HG03097 (cell line): ENCODE measurements at regions not wholly inside any gene's neighbourhood (a gene's known extent, or its start where the extent isn't known, plus 50 kb on each side); places are given as distances from the start of the nearest gene placed in this dataset.

Experiments used
- ATAC-seq: cut with Tn5 transposase; IDR thresholded peaks from one replicate; pipeline ENCODE4 v1.9.1; 2021; ENCODE audit not compliant: unreplicated experiment, low FRiP score

GRCh38 chr21:23475281-23476219, 2131.7 kb downstream of the MRPL39 start:
- no peak for ATAC-seq

DNA sequence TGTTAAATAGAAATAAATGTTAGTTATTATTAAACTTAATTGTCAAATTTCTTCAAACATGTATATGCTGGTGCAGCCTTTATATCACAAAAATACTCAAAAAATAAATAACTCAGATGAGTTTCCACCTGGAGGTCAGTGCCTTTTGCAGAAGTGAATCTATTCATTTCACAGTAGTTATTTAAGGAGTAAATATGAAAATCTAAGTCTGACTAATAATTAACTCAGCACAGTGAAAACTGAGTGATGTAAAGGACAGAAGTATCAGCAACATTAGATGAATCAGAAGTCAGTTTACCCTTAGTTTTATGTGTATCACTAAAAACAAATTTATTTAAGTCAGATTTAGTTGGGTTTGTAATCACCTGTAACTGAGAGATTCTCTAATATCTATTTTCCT, 2135.4 kb downstream of the MRPL39 start:
- ATAC-seq: peak; percentile 91

DNA sequence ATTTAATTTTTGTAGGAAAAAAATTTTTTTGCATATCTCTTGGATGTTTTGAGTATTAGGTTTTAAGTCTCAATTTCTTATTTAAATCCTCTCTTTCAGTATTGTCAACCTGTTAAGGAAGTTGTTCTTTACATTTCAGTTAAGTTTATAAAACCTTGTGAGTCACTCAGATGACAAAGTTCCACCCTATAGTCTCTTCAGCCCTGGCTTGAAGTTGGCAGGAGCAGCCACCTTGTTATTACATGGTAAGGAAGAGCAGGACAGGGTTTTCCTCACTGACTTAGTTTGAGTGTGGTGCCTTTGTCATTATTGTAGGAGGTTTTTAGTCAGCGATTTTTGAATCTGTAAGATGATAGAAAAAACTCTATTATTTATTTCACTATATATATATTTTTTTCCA, 2143.9 kb downstream of the MRPL39 start:
- ATAC-seq: no peak

GRCh38 chr21:23455676-23456075, 2151.6 kb downstream of the MRPL39 start:
- ATAC-seq: peak; percentile 79

GRCh38 chr21:23452384-23453083, 2154.7 kb downstream of the MRPL39 start:
- ATAC-seq: peak; percentile 63

DNA sequence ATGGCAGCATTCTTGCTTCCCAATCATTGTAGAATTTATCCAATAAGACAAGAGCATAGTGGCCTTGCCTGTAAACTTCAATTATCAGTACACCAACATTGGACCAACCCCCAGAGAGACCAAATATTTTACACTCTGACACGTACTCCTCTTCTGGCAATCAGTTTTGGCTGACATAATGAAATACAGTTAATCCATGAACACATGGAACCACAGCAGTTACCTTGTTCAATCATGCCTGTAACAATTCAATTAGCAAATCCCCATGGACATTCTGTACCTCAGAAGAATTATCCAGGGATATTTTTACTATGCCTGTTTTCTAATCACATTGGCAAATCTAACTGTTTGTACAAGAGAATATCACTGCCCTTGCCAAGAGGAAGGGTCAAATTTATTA, 2162.0 kb downstream of the MRPL39 start:
- ATAC-seq: no peak

DNA sequence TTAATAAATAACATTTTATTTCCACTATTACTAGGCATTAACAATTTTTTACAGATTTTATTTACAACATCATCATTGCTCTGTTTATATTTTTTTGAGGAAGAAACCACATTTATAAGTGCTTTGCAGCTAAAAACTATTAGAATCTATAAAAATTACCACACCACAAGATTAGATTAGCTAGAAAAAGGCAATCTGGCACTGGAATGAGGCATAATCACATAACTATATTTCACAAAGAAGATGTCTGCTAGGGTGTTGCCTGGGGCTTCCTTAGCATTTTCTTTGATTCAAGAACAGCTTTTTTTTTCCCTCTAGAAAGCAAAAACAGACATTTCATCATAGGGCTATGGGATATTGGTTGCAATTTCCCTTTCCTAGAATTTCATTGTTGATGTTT, 2169.2 kb downstream of the MRPL39 start:
- ATAC-seq: no peak

GRCh38 chr21:23402929-23403520, 2204.3 kb downstream of the MRPL39 start:
- no peak for ATAC-seq

DNA sequence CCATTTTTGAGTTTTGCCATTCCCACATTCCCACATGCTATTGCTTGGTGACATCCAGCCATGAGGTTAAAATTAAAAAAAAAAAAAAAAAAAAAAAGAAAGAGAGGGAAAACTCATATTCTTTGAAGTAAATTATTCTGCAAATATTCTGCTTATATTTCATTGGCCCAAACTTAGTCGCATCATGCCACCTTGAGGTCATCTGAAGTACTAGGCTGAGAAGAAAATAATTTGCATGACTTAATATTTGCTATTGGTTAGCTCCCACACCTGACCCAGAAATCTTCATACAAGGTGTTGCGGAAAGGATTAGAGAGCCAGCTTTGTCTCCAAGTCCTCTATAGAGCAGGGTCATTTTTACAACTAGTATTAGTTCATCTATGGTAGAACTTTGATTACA, 2206.0 kb downstream of the MRPL39 start:
- no peak for ATAC-seq

- no peak for ATAC-seq
Measured at GRCh38 chr21:23398726-23399125, 2208.6 kb downstream of the MRPL39 start.

DNA sequence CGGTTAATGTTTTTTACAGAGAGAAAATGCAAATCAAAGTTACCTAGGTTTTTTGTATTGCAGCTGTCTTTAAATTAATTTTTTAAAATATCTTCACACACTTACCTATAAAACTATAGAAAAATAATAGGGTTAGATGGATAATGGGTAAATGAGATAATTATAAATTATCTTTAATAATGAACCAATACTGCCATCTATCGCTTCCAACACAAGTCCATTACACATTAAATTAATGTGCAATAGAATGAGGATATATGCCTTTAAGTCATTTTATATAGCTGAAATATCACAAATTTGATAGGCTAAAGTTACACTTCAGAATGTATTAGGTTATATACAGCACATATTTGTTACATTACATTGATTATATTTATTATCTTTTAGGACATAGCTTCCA, 2212.8 kb downstream of the MRPL39 start:
- ATAC-seq: no peak

DNA sequence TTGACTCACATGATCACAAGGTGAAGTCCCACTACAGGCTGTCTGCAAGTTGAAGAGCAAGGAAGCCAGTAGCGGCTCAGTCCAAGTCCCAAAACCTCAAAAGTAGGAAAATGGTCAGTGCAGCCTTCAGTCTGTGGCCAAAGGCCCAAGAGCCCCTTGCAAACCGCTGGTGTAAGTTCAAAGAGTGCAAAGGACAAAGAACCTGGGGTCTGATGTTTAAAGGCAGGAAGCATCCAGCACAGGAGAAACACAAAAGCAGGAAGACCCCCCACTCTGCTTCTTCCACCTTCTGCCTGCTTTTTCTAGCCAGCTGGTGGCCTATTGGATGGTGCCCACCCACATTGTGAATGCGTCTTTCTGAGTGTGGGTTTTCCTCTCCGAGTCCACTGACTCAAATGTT, 2222.6 kb downstream of the MRPL39 start:
- ATAC-seq: no peak

DNA sequence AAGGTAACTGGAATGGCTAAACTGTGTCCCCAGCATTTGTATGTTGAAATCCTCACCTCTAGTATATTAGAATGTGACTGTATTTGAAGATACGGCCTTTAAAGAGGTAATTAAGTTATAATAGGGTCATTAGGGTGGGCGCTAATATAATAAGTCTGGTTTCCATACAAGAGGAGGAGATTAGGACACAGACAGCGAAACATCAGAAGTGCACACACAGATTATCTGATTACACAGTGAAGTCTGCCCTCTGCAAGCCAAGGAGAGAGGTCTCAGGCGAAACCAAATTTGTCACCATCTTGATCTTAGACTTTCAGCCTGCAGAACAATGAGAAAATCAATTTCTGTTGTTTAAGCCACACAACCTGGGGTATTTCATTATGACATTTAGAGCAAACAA, 2233.1 kb downstream of the MRPL39 start:
- ATAC-seq: no peak

GRCh38 chr21:23356905-23357304, 2250.4 kb downstream of the MRPL39 start:
- ATAC-seq: no peak

DNA sequence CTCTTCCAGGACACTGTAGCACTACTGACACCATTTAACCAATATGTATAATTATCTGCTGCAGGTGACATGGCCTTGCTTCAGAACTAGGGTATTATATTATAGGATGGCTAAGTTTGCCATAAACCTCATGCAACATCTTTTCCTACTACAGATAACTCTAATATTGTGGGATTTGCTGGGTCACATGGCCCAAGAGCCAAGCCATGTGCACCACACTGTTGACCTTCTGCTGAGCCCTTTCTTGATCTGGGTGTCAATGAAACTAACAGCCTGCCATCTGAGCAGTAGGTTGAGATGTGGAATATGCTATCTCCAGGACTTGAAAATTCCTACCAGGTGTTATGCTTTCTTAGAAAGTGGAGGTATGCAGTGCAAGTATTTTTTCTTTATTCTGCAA, 2291.1 kb downstream of the MRPL39 start:
- ATAC-seq: no peak

- no peak for ATAC-seq
Measured at GRCh38 chr21:23308741-23309140, 2298.5 kb downstream of the MRPL39 start.

DNA sequence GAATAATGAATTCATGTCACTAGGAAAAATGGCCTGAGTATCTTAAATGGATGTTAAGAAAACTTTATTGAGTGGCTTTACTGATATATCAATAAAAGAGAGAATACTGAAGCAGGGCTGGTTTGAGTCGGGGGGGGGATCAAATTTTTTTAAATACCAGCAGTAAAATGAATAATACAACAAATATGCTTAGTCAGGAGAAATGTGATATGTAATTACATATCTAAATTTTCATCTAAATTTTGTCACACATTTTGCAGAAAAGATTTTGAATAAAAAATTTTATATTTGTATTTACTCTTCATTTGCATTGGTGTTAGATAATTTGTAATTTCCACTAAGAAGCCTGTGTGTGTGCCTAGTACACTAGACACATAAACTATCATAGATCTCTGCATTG, 2300.2 kb downstream of the MRPL39 start:
- ATAC-seq: no peak

- ATAC-seq: no peak
Measured at GRCh38 chr21:23292292-23292691, 2294.1 kb downstream of the NCAM2 start.

DNA sequence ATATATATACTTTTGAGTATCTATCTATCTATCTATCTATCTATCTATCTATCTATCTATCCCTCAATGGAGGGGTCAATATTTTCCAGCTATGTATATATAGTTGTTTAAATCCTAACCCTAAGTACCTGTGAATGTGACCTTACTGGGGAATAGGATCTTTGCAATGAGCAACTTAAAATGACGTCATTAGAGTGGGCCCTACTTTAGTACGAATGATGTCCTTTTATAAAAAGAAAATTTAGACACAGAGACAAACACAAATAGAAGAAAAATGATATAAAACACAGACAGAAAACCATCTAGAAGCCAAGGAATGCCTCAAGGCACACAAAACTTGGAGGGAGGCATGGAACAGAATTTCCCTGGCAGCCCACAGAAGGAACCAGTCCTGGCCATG, 2283.7 kb downstream of the NCAM2 start:
- no peak for ATAC-seq

- no peak for ATAC-seq
Measured at GRCh38 chr21:23249760-23250159, 2251.6 kb downstream of the NCAM2 start.

DNA sequence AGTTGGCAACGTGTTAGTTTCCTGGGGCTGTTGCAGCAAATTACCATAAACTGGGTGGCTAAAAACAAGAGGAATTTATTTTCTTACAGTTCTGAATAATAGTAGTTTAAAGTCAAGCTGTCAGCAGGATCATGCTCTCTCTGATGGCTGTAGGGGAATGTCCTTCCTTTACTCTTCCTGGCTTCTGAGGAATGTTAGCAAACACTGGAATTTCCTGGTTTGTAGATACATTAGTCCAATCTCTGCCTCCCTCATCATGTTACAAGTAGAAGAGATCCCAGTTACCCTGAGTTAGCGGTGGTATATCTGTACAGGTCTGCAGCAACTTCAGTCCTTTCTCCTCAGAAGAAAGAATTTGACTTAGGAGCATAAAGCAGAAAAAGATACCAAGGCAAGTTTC, 2249.1 kb downstream of the NCAM2 start:
- no peak for ATAC-seq

GRCh38 chr21:23245255-23245654, 2247.0 kb downstream of the NCAM2 start:
- ATAC-seq: no peak
